ENCODE measurements at regions not wholly inside any gene's neighbourhood (a gene's known extent, or its start where the extent isn't known, plus 50 kb on each side); places are given as distances from the start of the nearest gene placed in this dataset.

DNA sequence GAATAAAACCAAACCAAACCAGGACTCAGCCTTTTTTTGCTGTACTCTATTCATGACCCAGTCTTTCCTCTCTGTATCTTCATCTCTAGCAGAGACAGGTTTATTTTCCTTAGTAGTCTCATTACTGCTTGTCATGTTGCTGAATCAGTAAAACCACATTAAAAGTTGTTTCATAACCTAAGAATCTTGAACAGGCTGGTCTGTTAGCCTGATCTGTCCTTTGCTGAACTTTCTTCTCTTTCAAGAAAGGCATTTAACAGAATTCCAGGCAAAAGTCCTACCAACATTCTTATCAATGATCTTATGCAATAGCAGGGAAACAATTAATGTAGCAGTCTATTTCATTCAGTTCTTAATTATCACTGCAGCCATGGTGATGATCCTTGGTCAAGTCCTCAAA, 197.7 kb downstream of the CASP12 start:
- TF ChIP-seq EZH2phosphoT487 (conservative IDR thresholded peaks at IDR 0.05; ENCODE audit: low read length) (no peak), CTCF (IDR thresholded peaks at IDR 0.05; ENCODE audit: insufficient read depth, low read length, poor library complexity, severe bottlenecking) (no peak)

Measured in SU-DHL-6 (cell line).